GM19238 (cell line): ENCODE measurements at regions not wholly inside any gene's neighbourhood (a gene's known extent, or its start where the extent isn't known, plus 50 kb on each side); places are given as distances from the start of the nearest gene placed in this dataset.
"Not testable (repeated sequence)": the region's sequence is repeated elsewhere in the genome, so short reads cannot be mapped to it uniquely, and the experiment has no call there.

Experiments
- DNase-seq: peaks from one replicate; pipeline ENCODE4 v3.0.0; 2011; ENCODE audit warnings: low spot score; ENCODE audit not compliant: insufficient read length

DNA sequence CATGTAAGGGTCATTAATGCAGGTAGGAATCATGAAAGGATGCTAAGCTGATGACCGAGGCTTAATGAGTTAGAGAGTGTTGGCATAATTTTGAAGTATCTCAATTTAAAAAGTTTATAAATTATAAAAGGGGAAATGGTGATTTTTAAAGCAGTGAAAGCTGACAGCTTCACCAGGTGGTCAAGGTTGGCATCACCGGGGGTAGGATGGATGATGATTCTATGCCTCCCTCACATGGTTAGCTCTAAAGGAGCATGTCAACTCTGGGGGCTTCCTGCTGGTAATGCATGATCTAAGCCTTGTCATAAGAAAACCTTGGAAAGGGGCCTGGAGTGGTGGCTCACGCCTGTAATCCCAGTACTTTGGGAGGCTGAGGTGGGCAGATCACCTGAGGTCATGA is 89.2 kb upstream of the MARCKS start:
- no peak for DNase-seq

DNA sequence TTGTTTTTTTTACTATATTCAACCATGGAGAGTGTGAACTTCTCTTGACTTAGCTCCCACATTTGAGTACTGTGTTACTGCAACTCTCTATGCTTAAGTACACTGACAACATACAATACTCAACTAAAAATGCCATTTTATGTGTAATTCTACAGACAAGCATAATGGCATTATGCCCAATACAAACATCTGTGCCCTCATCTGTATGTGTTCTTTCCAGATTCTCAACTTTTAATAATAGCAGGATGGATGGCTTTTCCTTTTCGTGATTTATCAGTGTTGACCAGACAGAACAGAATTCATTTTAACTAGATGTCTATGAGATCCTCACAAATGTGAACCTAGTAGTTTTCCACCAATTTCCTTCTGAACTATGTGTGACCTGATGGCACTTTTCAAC is 84.2 kb upstream of the MARCKS start:
- no peak for DNase-seq

DNA sequence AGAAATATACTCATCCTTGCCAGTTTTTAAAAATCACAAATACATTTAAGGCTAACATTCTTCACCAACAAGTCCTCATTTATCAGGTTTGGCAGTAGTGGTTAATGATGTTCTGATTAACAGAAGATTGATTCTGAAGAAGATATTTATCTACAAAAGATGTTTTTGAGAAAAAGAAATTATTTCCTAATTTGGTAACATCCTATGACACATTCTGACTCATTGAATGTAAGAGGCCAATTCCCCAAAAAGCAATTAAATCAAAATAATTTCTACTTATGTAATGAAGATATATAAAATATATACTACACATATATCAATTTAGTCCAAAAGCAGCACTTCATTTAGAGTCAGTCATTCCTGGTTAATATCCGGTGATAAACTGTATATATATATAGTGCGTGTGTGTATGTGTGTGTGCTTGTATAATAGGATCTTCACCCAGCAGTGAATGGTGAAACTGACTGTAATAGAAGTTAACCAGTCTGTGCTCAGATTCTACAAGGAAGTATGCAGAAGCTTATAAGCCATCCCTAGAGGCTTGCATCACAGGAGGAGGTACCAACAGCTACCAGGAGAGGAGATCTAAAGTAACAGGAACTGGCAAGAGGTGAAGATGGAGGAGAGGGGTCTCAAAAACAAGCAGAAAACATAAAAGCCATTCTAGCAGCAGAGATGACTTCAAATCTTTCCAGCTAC is 82.9 kb upstream of the MARCKS start:
- DNase-seq = no peak

DNA sequence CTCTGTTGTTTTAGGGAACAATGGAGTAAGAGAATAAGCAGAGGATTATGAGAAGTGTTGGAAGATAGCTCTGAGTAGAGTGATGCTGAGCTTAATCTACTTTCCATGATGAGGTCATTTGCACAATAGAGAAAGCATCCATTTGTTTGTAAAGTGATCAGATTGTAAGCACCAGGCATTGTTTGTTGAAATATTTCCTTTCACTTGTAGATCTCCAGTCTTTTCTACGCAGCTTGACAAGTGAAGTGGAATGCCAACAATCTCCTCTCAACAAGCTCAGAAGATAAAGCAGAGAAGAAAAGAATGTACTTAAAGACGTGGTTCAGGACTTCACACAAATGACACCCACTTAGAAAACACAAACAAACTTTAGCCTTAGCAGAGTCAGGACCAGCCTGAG is 80.1 kb upstream of the MARCKS start:
- no peak for DNase-seq

DNA sequence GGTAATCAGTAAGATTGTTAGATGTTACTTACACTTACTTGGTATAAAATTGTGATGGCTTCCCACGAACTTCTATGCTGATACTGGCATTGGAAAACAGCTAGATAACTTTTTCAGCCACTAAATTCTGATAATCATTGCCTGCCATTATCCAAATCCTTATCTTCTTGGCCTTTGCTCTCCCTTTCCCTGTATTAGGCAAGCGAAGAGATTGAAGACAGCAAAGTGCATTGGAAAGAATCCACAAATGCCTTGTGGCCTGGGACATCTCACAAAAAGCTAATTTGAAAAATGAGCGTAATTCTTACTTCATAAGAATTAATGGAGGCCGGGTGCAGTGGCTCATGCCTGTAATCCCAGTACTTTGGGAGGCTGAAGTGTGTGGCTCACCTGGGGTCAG is 79.5 kb upstream of the MARCKS start:
- no peak for DNase-seq

DNA sequence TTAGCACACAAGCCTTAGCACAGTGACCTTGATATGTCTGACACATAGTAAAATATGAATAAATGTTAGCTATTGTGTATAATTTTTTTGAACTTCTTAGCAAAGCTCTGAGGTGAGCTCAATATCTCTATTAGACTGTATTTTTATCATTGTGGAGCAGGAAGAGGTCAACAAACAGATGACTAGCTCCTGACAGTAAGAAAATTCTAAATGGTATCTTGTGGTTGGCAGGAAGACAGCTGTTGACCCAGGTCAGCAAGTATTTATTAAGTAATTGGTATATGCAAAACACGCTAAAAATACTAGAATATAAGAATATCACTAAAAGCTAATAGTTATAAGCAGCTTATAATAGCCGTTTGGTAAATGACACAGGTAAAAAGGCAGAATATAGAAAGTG is 77.5 kb upstream of the MARCKS start:
- DNase-seq = no peak

DNA sequence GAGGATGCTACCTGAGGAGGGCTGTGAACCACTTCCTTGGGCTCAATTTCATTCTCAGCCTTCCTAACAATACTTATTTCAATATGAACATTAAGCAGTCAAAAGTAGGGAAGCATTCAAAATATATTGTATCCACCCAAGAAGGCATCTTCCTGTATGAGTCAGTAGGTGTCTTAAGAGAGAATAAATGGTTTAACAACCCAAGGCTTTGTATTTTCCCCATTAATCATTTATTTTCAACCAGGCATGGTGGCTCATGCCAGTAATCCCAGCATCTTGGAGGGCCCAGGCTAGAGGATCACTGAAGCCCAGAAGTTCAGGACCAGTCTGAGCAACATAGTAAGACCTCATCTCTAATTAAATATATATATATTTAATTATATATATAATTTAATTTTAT is 74.5 kb upstream of the MARCKS start:
- DNase-seq = no peak

DNA sequence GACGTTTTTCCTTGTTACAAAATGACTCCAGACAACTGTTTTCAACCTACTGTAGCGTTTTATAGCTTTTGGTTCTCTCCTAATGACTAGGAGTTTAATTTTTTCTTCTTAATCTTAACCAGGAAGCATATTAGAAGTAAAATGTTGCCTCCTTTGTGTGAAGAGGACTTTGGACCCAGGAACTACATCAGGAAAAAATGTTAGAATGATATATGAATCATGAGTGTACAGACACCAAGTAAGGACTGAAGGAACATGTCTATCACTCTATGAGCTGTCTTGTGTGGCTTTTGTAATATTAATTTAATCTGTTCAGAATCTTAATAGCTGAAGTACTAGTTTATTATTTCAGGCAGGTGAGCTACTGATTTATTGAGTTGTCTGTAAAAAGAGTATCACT is 71.0 kb upstream of the MARCKS start:
- DNase-seq = no peak

DNA sequence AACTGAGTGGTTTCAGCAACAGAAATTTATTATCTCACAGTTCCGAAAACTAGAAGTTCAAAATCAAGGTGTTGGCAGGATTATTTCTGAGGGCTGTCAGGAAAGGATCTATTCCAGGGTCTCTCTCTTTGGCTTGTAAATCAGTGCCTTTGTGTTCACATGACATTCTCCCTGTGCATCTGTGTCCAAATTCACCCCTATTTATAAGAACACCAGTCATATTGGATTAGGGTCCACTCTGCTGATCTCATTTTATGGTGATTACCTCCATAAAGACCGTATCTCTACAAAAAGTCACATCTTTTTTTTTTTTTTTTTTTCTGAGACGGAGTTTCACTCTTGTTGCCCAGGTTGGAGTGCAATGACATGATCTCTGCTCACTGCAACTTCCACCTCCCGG is 68.6 kb upstream of the MARCKS start:
- DNase-seq = no peak

DNA sequence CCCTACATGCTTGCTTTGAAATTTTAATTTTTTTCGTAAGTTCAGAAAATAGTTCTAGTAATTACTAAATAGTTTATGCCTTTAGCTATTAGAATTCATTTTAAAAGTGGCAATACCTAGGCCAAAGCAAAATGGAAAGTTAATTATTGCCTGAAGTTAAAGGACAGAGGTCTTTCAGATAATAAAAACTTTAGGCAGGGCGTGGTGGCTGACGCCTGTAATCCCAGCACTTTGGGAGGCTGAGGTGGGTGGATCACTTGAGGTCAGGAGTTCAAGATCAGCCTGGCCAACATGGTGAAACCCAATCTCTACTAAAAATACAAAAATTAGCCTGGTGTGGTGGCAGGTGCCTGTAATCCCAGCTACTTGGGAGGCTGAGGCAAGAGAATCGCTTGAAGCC is 65.9 kb upstream of the MARCKS start:
- not testable (repeated sequence) for DNase-seq

DNA sequence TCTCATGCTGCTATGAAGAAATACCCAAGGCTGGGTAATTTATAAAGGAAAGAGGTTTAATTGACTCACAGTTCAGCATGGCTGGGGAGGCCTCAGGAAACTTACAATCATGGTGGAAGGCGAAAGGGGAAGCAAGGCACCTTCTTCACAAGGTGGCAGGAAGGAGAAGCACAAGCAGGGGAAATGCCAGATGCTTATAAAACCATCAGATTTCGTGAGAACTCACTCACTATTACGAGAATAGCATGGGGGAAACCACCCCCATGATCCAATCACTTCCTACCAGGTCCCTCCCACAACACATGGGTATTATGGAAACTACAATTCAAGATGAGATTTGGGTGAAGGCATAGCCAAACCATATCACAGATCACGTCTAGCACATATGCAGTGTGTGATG is 61.8 kb upstream of the MARCKS start:
- DNase-seq = not testable (repeated sequence)

DNA sequence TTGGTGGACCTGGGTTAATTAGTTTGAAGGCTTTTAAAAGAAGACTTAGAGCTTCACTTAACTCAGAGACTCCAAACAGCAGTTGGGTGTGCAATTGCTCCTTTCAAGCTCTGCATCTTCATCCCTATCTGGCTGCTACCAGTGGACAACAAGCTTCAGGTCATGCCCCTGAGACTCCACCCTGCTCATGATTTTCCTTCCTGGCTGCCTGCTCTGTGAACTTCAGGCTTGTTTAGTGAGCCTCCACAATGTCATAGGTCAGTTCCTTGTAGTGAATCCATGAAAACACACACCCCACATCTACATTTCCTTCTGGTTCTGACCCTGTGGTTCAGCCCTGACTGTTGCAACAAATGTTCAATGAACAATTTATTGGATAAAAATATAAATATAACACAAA is 61.1 kb upstream of the MARCKS start:
- DNase-seq = no peak

DNA sequence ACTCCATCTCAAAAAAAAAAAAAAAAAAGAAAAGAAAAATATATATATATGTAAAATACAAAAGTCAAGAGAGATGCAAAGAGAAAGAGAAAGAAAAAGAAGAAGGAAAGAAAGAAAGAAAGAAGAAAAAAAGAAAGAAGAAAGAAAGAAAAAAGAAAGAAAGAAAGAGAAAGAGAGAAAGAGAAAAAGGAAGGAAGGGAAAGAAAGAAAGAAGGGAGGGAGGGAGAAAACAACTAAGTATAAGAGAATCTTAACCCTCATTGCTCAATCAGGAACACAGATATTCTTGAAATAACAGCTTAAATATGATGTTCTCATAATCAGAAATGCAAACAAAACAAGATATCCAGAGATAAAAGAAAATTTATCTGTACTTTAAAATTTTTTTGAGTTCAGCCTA is 54.4 kb upstream of the MARCKS start:
- no peak for DNase-seq

DNA sequence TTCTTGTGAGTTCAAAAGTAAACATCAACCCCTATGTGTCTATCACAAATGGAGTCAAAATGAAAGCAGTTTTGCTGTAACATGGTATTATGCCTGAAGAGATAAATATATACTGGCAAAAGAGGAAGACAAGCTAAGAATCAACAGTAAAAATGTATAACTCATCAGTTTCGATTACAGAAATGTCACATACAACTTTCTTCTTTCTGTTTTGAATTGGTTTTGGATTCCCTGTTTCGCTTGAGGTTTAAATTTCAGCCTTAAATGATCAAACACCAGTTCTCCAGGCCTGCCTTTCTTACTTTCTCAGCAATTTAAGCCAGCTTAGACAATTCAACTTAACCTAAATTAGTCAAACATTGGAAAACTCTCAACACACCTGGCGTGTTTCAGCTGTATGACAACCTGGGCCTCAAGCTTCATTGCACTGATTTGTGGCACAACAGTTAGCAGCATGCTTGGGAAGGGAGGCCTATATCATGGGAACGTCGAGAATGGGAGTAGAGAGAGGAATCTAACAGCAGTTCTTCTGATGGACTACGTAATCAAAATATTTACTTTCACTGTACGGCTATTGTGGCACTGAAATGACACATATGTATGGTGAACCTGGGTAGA is 51.9 kb upstream of the MARCKS start:
- peak; percentile 8 for DNase-seq

DNA sequence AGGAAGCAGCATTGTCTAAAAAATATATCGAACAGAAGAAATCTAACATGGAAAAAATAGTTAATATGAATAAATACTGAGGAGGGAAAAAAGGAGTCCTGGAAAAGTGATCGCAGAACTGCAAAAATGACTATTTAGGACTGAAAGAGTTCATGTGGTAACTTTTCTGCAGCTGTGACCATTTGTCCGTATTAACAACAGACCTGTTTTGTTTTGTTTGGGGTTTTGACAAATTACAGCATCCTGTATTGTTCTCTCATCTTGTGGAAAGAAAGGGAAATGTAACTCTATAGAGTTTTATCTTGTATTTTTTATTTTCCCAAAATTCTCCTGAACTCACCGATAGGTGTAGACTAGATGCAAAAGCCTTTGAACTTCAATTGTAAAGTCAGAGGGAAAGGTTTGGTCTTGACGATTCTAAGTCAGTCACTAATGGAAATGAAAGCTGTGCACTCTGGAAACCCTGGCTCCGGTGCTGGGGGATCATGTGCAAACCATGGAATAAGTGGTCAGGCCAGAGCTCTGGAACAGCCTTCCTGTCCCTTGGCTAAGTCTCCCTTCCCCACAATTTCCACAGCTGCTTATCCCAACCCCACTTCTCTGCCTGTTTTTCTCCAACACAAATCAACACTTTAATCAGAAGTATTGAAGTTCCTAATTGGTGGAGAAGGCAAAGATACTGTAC is 51.2 kb upstream of the MARCKS start:
- DNase-seq = no peak
